ENCODE measurements at regions not wholly inside any gene's neighbourhood (a gene's known extent, or its start where the extent isn't known, plus 50 kb on each side); places are given as distances from the start of the nearest gene placed in this dataset.

DNA sequence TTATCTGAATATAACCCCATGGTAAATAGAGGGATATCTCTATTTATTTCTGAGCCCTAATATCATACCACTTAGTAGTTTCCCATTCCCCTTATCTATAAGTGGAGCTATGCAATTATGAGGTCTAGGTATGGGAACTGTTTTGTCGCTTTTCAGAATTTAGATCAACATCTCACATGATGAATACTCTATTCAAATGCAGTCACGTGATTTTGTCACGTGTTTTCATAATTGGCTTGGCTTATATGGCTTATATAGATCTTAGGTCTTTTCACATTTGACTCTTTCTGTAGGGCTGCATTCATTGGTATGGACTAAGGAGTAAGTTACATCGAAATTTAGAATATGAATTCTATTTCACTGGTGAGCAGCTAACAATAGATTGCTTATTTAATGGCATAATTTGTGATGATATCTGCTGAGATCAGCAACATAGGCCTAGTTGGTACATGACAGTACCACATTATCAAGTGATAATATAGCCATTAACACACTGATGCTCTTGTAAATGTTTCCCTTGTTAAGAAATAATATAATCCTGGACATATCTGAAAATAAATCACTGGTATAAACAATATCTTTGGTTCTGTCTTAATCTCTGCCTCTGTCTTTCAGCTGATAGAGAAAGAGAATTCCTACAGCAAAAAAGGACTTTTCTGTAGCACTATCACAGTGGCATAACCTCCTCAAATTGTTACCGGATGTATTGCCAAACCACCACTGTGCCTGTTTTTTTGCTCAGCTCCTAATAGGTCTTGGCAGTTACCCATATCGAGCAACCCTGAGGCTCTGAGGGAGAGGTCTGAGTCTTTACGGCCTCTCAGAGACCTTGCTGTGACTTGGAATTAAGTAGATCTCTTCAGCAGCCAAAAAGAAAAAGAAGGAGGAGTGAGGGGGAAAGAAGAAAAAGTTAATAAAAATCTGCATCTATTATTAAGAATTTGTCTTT is 357.1 kb downstream of the ZPLD1 start:
- Histone ChIP-seq H3K27me3 (ENCODE audit: insufficient read depth, low read length) (no peaks in the 10 kb centered on the region), H4K20me1 (ENCODE audit: insufficient read depth, low read length) (no peaks in the 10 kb centered on the region), H2AFZ (ENCODE audit: low read length) (no peak overlapping the region), H3K4me2 (ENCODE audit: insufficient read depth, low read length) (no peak overlapping the region), H3K79me2 (ENCODE audit: insufficient read depth, low read length) (no peaks in the 10 kb centered on the region), H3K4me1 (ENCODE audit: insufficient read depth, low read length) (no peaks in the 10 kb centered on the region), H3K4me3 (ENCODE audit: insufficient read depth, low read length) (no peak overlapping the region), H3K27ac (ENCODE audit: low read depth, low read length) (no peak overlapping the region), H3K36me3 (ENCODE audit: insufficient read depth, low read length) (no peaks in the 10 kb centered on the region), H3K9me3 (ENCODE audit: low read depth, low read length) (no peaks in the 10 kb centered on the region)
- DNase-seq (ENCODE audit: insufficient read length, low spot score, missing footprints): peak; percentile 5
- TF ChIP-seq, protein P1, sequence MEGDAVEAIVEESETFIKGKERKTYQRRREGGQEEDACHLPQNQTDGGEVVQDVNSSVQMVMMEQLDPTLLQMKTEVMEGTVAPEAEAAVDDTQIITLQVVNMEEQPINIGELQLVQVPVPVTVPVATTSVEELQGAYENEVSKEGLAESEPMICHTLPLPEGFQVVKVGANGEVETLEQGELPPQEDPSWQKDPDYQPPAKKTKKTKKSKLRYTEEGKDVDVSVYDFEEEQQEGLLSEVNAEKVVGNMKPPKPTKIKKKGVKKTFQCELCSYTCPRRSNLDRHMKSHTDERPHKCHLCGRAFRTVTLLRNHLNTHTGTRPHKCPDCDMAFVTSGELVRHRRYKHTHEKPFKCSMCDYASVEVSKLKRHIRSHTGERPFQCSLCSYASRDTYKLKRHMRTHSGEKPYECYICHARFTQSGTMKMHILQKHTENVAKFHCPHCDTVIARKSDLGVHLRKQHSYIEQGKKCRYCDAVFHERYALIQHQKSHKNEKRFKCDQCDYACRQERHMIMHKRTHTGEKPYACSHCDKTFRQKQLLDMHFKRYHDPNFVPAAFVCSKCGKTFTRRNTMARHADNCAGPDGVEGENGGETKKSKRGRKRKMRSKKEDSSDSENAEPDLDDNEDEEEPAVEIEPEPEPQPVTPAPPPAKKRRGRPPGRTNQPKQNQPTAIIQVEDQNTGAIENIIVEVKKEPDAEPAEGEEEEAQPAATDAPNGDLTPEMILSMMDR (IDR thresholded peaks at IDR 0.05; ENCODE audit: extremely low read depth, low read depth, low read length): no peak

DNA sequence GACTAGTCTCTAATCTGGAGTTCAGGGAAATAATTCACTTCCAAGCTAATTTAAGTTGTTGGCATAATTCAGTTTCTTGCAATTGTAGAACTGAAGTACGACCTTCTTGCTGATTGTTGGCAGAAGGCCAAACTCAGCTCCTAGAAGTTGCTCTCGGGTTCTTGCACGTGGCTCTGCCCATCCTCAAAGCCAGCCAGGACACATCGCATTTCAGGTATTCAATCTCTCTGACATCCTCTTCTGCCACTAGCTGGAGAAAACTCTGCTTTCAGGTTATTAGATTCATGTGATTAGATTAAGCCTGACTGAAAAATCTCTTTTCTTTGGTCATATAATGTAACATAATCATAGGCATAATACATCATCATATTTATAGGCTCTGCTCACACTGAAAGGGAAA is 362.0 kb downstream of the ZPLD1 start:
- H4K20me1 ChIP-seq (ENCODE audit: insufficient read depth, low read length): no peaks in the 10 kb centered on the region
- no peak overlapping the region for H3K4me2 ChIP-seq (ENCODE audit: insufficient read depth, low read length)
- no peak overlapping the region for H3K27ac ChIP-seq (ENCODE audit: low read depth, low read length)
- no peaks in the 10 kb centered on the region for H3K36me3 ChIP-seq (ENCODE audit: insufficient read depth, low read length)
- no peaks in the 10 kb centered on the region for H3K27me3 ChIP-seq (ENCODE audit: insufficient read depth, low read length)
- no peak overlapping the region for H3K4me3 ChIP-seq (ENCODE audit: insufficient read depth, low read length)
- no peaks in the 10 kb centered on the region for H3K79me2 ChIP-seq (ENCODE audit: insufficient read depth, low read length)
- no peak for DNase-seq (ENCODE audit: insufficient read length, low spot score, missing footprints)
- H3K4me1 ChIP-seq (ENCODE audit: insufficient read depth, low read length): no peaks in the 10 kb centered on the region
- no peaks in the 10 kb centered on the region for H3K9me3 ChIP-seq (ENCODE audit: low read depth, low read length)
- TF ChIP-seq, protein P1 (IDR thresholded peaks at IDR 0.05; ENCODE audit: extremely low read depth, low read depth, low read length): no peak
- no peak overlapping the region for H2AFZ ChIP-seq (ENCODE audit: low read length)

DNA sequence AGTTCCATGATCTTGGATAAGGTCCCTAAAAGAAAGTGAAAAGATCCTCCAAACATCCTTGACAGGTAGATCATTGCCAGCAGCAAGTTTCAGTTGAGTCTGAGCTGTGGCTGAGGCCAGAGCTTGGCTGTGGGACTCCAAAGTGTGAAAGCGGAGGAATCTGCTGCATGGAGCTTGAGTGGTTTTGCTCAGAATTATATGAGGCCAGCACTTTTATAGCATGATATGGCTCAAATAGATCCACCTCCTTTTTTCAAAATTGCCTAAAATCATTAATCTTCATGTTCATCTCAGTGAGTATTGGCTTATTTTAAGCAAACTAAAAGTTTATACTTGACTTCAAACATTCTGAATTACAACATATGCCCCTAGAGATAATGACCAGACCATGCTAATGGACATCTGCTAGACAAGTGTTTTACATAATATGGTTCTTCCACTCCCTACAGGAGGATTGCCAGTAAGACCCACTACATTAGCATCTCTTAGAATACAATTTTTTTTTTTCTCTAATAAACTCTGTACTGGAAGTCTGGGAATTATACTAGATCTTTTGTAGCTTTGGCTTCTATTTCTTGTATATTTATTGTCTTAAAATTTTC is 368.1 kb downstream of the ZPLD1 start:
- TF ChIP-seq, protein P1 (IDR thresholded peaks at IDR 0.05; ENCODE audit: extremely low read depth, low read depth, low read length): no peak
- Histone ChIP-seq H3K4me3 (ENCODE audit: insufficient read depth, low read length) (no peak overlapping the region), H3K27ac (ENCODE audit: low read depth, low read length) (no peak overlapping the region), H2AFZ (ENCODE audit: low read length) (no peak overlapping the region), H3K27me3 (ENCODE audit: insufficient read depth, low read length) (no peaks in the 10 kb centered on the region), H3K79me2 (ENCODE audit: insufficient read depth, low read length) (no peaks in the 10 kb centered on the region), H3K4me2 (ENCODE audit: insufficient read depth, low read length) (no peak overlapping the region), H3K36me3 (ENCODE audit: insufficient read depth, low read length) (no peaks in the 10 kb centered on the region), H3K4me1 (ENCODE audit: insufficient read depth, low read length) (no peaks in the 10 kb centered on the region), H4K20me1 (ENCODE audit: insufficient read depth, low read length) (no peaks in the 10 kb centered on the region), H3K9me3 (ENCODE audit: low read depth, low read length) (no peaks in the 10 kb centered on the region)
- DNase-seq (ENCODE audit: insufficient read length, low spot score, missing footprints): no peak

DNA sequence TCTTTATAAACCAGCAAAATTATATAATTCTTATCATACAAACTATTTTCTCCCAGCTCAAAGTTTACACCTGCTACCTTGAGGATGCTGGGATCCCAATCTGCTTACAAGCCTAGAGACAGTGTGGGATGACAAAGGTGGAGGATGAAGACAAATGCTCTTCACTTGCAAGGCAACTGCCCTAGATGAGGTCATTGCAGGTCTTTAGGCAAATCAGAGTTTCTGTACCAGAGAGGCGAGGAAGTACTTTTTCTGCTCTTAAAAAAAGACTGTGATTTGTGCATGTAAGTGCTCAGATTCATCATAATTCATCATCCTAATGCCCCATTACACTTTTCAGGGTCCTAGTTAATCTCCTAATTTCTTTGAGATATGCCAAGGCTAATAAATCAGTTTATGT is 376.1 kb downstream of the ZPLD1 start:
- Histone ChIP-seq H4K20me1 (ENCODE audit: insufficient read depth, low read length) (no peaks in the 10 kb centered on the region), H3K27ac (ENCODE audit: low read depth, low read length) (no peak overlapping the region), H3K4me1 (ENCODE audit: insufficient read depth, low read length) (no peaks in the 10 kb centered on the region), H2AFZ (ENCODE audit: low read length) (no peak overlapping the region), H3K4me3 (ENCODE audit: insufficient read depth, low read length) (no peak overlapping the region), H3K36me3 (ENCODE audit: insufficient read depth, low read length) (no peaks in the 10 kb centered on the region), H3K9me3 (ENCODE audit: low read depth, low read length) (no peaks in the 10 kb centered on the region), H3K27me3 (ENCODE audit: insufficient read depth, low read length) (no peaks in the 10 kb centered on the region), H3K79me2 (ENCODE audit: insufficient read depth, low read length) (no peaks in the 10 kb centered on the region), H3K4me2 (ENCODE audit: insufficient read depth, low read length) (no peak overlapping the region)
- DNase-seq (ENCODE audit: insufficient read length, low spot score, missing footprints): no peak
- TF ChIP-seq, protein P1 (IDR thresholded peaks at IDR 0.05; ENCODE audit: extremely low read depth, low read depth, low read length): no peak

All from osteoblast (primary cell).